ENCODE measurements at regions not wholly inside any gene's neighbourhood (a gene's known extent, or its start where the extent isn't known, plus 50 kb on each side); places are given as distances from the start of the nearest gene placed in this dataset.

DNA sequence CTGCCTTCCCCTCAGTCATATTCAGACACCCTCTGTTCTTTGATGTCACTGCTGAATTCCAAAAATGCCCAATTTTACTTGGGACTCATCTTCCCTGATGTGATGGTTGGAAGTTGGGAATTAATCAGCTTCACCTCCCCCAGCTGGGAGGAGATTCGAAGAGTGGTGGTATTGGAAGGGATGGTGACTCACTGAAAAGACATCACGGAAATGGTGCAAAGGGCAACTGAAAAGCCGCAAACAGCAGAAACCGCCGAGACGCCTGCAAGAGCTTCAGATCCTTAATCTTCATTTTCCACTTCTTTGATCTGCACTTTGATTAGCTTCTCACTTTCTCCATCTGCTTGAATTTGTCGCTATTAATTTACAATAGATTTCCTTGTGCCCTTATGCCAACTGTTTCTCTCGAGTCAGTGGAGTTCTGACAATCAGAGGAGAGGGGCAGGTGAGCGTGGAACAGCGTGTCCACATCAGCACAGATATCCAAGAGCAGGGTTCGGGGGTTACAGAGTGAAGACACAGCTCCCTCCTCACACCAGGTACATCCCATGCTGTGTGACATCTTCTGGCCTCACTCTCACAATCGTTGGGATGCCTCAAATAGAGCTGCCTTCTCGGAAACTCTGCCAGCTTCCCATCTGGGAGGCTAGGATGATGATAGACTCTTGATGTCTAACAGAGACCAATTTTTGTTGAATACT, 325.4 kb downstream of the BRD1 start:
- H3K4me3 ChIP-seq = no peak overlapping the region
- H3K4me1 ChIP-seq = no peaks in the 10 kb centered on the region
- no peaks in the 10 kb centered on the region for H3K27me3 ChIP-seq
- H3K27ac ChIP-seq = no peak overlapping the region
- no peaks in the 10 kb centered on the region for H3K9me3 ChIP-seq
- no peak for DNase-seq (ENCODE audit: low spot score)
- H3K36me3 ChIP-seq = no peaks in the 10 kb centered on the region
- TF ChIP-seq, protein P1, sequence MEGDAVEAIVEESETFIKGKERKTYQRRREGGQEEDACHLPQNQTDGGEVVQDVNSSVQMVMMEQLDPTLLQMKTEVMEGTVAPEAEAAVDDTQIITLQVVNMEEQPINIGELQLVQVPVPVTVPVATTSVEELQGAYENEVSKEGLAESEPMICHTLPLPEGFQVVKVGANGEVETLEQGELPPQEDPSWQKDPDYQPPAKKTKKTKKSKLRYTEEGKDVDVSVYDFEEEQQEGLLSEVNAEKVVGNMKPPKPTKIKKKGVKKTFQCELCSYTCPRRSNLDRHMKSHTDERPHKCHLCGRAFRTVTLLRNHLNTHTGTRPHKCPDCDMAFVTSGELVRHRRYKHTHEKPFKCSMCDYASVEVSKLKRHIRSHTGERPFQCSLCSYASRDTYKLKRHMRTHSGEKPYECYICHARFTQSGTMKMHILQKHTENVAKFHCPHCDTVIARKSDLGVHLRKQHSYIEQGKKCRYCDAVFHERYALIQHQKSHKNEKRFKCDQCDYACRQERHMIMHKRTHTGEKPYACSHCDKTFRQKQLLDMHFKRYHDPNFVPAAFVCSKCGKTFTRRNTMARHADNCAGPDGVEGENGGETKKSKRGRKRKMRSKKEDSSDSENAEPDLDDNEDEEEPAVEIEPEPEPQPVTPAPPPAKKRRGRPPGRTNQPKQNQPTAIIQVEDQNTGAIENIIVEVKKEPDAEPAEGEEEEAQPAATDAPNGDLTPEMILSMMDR (IDR thresholded peaks at IDR 0.05) = no peak

DNA sequence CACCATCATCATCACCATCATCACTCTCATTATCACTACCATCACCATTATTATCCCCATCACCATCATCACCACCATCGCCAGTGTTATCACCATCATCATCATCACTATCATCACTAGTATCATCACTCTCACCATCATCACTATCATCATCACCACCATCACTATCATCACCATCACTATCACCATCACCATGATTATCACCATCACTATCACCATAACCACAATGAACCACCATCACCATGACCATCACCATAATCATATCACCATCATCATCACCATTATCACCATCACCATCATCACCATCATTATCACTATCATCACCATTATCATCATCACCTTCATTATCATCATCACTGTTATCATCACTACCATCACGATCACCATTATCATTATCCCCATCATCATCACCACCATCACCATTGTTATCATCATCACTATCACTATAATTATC, 326.7 kb downstream of the BRD1 start:
- H3K9me3 ChIP-seq = peaks cover 0 to 11% of the 10 kb centered on the region in 2 donors
- H3K4me1 ChIP-seq = no peaks in the 10 kb centered on the region
- TF ChIP-seq, protein P1 (IDR thresholded peaks at IDR 0.05) = no peak
- H3K36me3 ChIP-seq = no peaks in the 10 kb centered on the region
- no peak for DNase-seq (ENCODE audit: low spot score)
- H3K27me3 ChIP-seq = no peaks in the 10 kb centered on the region
- H3K27ac ChIP-seq = no peak overlapping the region
- no peak overlapping the region for H3K4me3 ChIP-seq

DNA sequence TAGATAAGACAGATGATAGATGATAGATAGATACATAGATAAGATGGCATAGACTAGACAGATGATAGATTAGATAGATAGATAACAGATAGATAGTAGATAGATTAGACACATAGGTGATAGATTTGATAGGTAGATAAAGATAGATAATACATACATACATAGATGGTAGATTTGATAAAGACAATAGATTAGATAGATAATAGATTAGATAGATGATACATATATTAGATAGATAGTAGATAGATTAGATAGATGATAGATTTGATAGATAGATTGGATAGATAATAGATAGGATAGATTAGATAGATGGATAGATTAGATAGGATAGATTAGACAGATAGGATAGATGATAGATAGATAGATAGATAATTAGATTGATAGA, 327.6 kb downstream of the BRD1 start:
- Histone ChIP-seq H3K4me1 (no peaks in the 10 kb centered on the region), H3K36me3 (no peaks in the 10 kb centered on the region), H3K27me3 (no peaks in the 10 kb centered on the region), H3K9me3 (peaks cover 0 to 13% of the 10 kb centered on the region in 2 donors), H3K27ac (no peak overlapping the region), H3K4me3 (no peak overlapping the region)
- no peak for DNase-seq (ENCODE audit: low spot score)
- TF ChIP-seq, protein P1 (IDR thresholded peaks at IDR 0.05) = no peak

DNA sequence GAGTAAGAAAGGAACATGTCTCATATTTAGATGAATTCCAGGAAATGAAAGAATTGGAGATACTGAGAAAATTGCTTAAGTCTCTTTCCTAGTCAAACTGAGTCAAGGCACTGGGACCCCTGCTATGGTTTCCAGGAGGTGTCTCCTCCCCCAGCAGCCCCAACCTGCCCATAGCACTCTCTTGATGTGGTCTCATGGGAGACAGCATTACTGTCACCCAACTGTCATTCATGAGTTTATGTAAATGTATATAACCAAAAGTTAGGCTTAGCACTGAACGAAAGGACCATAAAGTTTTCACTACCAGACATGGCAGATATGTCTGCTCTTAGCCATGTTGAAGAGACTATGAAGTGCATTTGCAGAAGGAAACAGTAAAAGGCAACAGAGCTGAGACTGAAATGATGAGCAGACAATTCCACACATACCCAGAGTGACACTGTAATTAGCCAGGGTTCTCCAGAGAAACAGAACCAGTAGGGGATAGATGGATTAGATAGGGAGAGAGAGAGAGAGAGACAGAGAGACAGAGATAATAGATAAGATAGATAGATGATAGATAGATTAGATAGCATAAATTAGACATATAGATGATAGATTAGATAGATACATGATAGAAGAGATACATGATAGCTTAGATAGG, 328.1 kb downstream of the BRD1 start:
- no peak for DNase-seq (ENCODE audit: low spot score)
- Histone ChIP-seq H3K4me1 (no peaks in the 10 kb centered on the region), H3K27me3 (no peaks in the 10 kb centered on the region), H3K9me3 (peaks cover 0 to 13% of the 10 kb centered on the region in 2 donors), H3K27ac (no peak overlapping the region), H3K4me3 (no peak overlapping the region), H3K36me3 (no peaks in the 10 kb centered on the region)
- TF ChIP-seq, protein P1 (IDR thresholded peaks at IDR 0.05) = no peak

DNA sequence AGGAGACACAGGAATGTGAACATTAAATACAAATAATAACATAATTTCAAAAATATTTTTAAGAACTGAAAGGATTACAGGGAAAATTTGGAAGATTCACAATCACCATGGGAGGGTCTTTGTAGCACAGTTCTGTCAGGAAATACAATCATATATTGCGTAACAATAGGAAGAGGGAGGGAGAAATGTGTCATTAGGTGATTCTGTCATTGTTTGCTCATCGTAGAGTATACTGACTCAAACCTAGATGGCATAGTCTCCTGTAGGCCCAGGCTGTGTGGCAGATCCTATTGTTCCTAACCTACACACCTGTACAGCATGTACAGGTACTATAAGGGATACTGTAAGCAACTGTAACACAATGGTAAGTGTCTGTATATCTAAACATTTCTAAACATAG, 330.4 kb downstream of the BRD1 start:
- H3K9me3 ChIP-seq = peaks cover 0 to 13% of the 10 kb centered on the region in 2 donors
- no peaks in the 10 kb centered on the region for H3K36me3 ChIP-seq
- H3K27me3 ChIP-seq = no peaks in the 10 kb centered on the region
- TF ChIP-seq, protein P1 (IDR thresholded peaks at IDR 0.05) = no peak
- H3K4me1 ChIP-seq = no peaks in the 10 kb centered on the region
- H3K4me3 ChIP-seq = no peak overlapping the region
- H3K27ac ChIP-seq = no peak overlapping the region
- DNase-seq (ENCODE audit: low spot score) = no peak

All from right atrium auricular region (tissue), 2 donors.